Endothelial cell (in vitro differentiated cells): ENCODE measurements at regions not wholly inside any gene's neighbourhood (a gene's known extent, or its start where the extent isn't known, plus 50 kb on each side); places are given as distances from the start of the nearest gene placed in this dataset.

ENCODE experiments used
- DNase-seq: peaks from one replicate; pipeline ENCODE4 v3.0.0; 2021; ENCODE audit warnings: low spot score
- H3K27ac Mint-ChIP-seq: one replicate; pipeline ENCODE4 v1.8.0; 2021; ENCODE audit warnings: mixed read lengths, inconsistent platforms; ENCODE audit not compliant: unreplicated experiment
- H3K27me3 Mint-ChIP-seq: one replicate; pipeline ENCODE4 v1.8.0; 2021; ENCODE audit warnings: mild to moderate bottlenecking, moderate library complexity, mixed read lengths, inconsistent platforms; ENCODE audit not compliant: unreplicated experiment
- H3K36me3 Mint-ChIP-seq: one replicate; pipeline ENCODE4 v1.8.0; 2021; ENCODE audit warnings: mild to moderate bottlenecking, low read depth, mixed read lengths, inconsistent platforms; ENCODE audit not compliant: unreplicated experiment
- H3K4me1 Mint-ChIP-seq: one replicate; pipeline ENCODE4 v1.8.0; 2021; ENCODE audit warnings: mild to moderate bottlenecking, mixed read lengths, inconsistent platforms; ENCODE audit not compliant: unreplicated experiment
- H3K4me3 Mint-ChIP-seq: one replicate; pipeline ENCODE4 v1.8.0; 2021; ENCODE audit warnings: mild to moderate bottlenecking, mixed read lengths, inconsistent platforms; ENCODE audit not compliant: unreplicated experiment
- H3K9me3 Mint-ChIP-seq: one replicate; pipeline ENCODE4 v1.8.0; 2021; ENCODE audit warnings: mixed read lengths, inconsistent platforms; ENCODE audit not compliant: unreplicated experiment
- CTCF ChIP-seq: fragments of 200-600 bp; sonication (generic); IDR thresholded peaks from one replicate; pipeline ENCODE4 v1.5.0; 2021; ENCODE audit warnings: antibody characterized with exemption; ENCODE audit not compliant: unreplicated experiment

DNA sequence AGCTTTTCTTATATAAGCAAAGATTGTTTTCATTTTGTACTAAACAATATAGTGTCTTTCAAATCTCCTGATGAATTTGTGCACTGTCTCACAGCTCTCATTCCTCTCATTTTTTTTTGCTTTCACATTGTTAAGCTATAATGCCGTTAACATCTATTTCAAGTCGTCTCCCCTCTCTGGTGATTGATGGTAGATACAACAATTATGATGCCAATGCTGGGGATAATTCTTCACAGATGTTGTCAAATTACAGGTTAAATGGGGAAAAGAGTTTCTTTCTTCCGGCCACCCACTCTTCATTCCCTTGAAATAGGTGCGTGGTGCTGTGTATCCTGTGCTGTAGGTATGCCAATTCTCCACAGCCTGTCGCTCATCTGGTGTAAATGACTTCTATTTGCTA lies 1053.7 kb upstream of the ZEB2 start:
- no peak overlapping the region for H3K27ac Mint-ChIP-seq
- H3K36me3 Mint-ChIP-seq, result no peaks in the 10 kb centered on the region
- no peaks in the 10 kb centered on the region for H3K9me3 Mint-ChIP-seq
- no peak for TF ChIP-seq CTCF
- H3K4me3 Mint-ChIP-seq, result no peak overlapping the region
- no peaks in the 10 kb centered on the region for H3K4me1 Mint-ChIP-seq
- DNase-seq, result no peak
- H3K27me3 Mint-ChIP-seq, result no peaks in the 10 kb centered on the region

DNA sequence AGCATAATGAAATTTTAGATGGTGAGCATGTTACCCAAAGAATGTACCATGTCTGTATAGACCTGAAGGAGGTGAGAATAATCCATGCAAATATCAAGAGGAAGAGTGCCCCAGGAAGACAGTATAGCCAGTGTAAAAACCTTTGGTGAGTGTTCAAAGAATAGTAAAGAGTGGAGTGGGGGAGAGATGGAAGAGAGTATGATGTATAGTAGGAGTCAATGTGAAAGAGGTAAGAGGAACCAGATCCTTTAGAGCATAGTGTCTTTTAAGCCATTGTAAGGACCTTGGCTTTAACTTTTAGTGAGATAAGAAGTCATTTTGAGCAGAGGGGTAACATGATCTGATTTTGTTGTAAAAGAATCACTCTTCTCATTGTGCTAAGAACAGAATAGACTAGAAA lies 1052.3 kb upstream of the ZEB2 start:
- no peak for TF ChIP-seq CTCF
- DNase-seq, result no peak
- Mint-ChIP-seq H3K27me3 (no peaks in the 10 kb centered on the region), H3K4me1 (no peaks in the 10 kb centered on the region), H3K4me3 (no peak overlapping the region), H3K27ac (no peak overlapping the region), H3K9me3 (no peaks in the 10 kb centered on the region), H3K36me3 (no peaks in the 10 kb centered on the region)

DNA sequence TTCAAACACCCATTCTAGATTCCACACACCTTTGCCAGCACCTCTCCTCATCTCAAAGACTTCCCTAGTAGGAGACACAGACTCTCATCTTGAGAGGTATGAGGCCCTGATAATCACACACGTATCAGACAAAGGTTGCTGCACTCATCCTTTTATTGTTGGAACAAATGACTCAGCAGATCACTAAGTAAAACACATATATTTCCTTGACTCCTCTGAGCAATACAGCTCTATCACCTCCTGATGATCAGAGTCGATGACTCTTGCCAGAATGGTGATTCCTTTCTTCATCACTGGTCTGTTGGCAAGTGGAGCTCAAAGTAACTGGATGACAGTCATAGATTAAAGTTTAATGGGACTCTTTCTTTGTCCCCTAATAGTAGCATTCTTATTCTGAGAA lies 1049.2 kb upstream of the ZEB2 start:
- Mint-ChIP-seq H3K36me3 (no peaks in the 10 kb centered on the region), H3K27ac (no peak overlapping the region), H3K4me3 (no peak overlapping the region), H3K27me3 (no peaks in the 10 kb centered on the region), H3K9me3 (no peaks in the 10 kb centered on the region), H3K4me1 (no peaks in the 10 kb centered on the region)
- TF ChIP-seq CTCF, result no peak
- DNase-seq, result no peak

DNA sequence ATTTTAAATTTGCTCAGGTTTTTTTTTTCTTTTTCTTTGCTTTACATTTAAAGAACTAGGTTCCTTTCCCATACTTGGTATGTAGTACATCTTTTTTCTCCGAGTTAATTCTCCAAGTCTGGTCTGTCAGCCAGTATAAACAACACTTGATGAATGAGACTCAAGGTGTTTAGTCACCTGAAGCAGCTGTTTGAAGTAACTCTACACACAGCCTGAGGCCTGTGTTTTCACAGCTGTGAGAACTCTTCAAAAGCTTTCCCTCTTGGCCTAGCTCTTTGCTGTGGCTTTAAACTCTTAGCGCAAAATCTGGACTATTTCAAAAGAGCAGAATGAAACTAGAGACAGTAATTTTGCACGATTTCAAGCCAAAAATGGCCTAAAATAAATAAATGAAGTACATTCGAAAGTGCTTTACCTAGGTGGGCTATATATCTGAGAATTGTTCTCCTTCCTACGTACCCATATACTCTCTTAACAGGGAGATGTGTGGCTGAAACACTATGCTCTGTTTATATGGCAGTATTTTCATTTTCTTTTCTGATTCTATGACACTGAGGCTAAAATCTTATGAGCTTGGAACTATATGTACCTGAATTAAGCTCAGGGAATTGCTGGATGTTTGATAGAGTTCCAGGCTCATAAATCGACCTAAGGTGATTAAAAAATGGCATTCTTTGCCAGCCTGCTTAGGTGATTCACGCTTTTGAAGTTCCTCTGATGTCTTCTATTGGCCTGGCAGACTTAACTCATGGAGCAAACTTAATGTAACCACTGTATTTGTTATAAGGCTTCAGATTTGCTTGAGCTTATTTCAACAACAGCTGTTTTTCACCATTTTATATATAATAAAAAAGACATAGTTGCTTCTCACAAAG lies 1044.1 kb upstream of the ZEB2 start:
- no peaks in the 10 kb centered on the region for H3K9me3 Mint-ChIP-seq
- TF ChIP-seq CTCF, result no peak
- H3K4me3 Mint-ChIP-seq, result no peak overlapping the region
- DNase-seq, result no peak
- H3K4me1 Mint-ChIP-seq, result peaks cover 4% of the 10 kb centered on the region
- H3K36me3 Mint-ChIP-seq, result no peaks in the 10 kb centered on the region
- no peak overlapping the region for H3K27ac Mint-ChIP-seq
- no peaks in the 10 kb centered on the region for H3K27me3 Mint-ChIP-seq

- no peak for DNase-seq
- peaks cover 5% of the 10 kb centered on the region for H3K4me1 Mint-ChIP-seq
- no peak overlapping the region for H3K4me3 Mint-ChIP-seq
- no peak overlapping the region for H3K27ac Mint-ChIP-seq
- no peaks in the 10 kb centered on the region for H3K9me3 Mint-ChIP-seq
- H3K27me3 Mint-ChIP-seq, result no peaks in the 10 kb centered on the region
- TF ChIP-seq CTCF, result no peak
- no peaks in the 10 kb centered on the region for H3K36me3 Mint-ChIP-seq
Observed at GRCh38 chr2:145561152-145561551, 1041.2 kb upstream of the ZEB2 start.
